ENCODE measurements at regions not wholly inside any gene's neighbourhood (a gene's known extent, or its start where the extent isn't known, plus 50 kb on each side); places are given as distances from the start of the nearest gene placed in this dataset.

GRCh38 chr14:65203574-65203973 lies 101.3 kb upstream of the MAX start:
- no peak for TF ChIP-seq CTCF (conservative IDR thresholded peaks at IDR 0.05; ENCODE audit: low read depth, low read length)
- no peak for TF ChIP-seq EZH2 (IDR thresholded peaks at IDR 0.05; ENCODE audit: low read length, unreplicated experiment)
